22Rv1 (cell line): ENCODE measurements at regions not wholly inside any gene's neighbourhood (a gene's known extent, or its start where the extent isn't known, plus 50 kb on each side); places are given as distances from the start of the nearest gene placed in this dataset.

ENCODE experiments used
- CTCF ChIP-seq: fragments of 450-650 bp; IDR thresholded peaks from 2 replicates; pipeline ENCODE4 v1.5.1; 2017; ENCODE audit warnings: mild to moderate bottlenecking
- ZFX ChIP-seq: fragments of 450-650 bp; IDR thresholded peaks from 2 replicates; pipeline ENCODE4 v1.6.1; 2017; ENCODE audit warnings: antibody characterized with exemption, borderline replicate concordance

- TF ChIP-seq CTCF: no peak
- no peak for TF ChIP-seq ZFX
These were observed 124.3 kb downstream of the ZNF280B start for GRCh38 chr22:22384267-22384666.
